IMR-90 (cell line): ENCODE measurements at regions not wholly inside any gene's neighbourhood (a gene's known extent, or its start where the extent isn't known, plus 50 kb on each side); places are given as distances from the start of the nearest gene placed in this dataset.

ENCODE experiments used
- ATAC-seq: fragments of 200-7000 bp; cut with Tn5 transposase; 2 replicates; pipeline ENCODE4 v1.9.1; 2020; ENCODE audit warnings: low read depth, mild to moderate bottlenecking, moderate library complexity
- BruUV-seq: library from RNA; stranded (reverse); fragments of 400-500 nt; replicated peaks from 2 replicates; lab custom pipeline; 2021; lab: Mats Ljungman, UMichigan
- CTCF ChIA-PET: fragments of 300-600 bp; formaldehyde crosslinking; extraction: SDS; loops from one replicate; lab custom pipeline; 2021; ENCODE audit warnings: antibody characterized with exemption; lab: Yijun Ruan, JAX
- POLR2A ChIA-PET: fragments of 300-600 bp; sonication (Branson Sonifier 250); formaldehyde crosslinking; loops from one replicate; lab custom pipeline; 2022; ENCODE audit warnings: antibody characterized with exemption; ENCODE audit not compliant: unreplicated experiment; lab: Charles Lee
- DNase-seq: peaks from one replicate; pipeline ENCODE4 v3.0.0; 2013
- H2AFZ ChIP-seq: replicated peaks from 2 replicates; pipeline ENCODE3; 2013; ENCODE audit warnings: low read length, mild to moderate bottlenecking; ENCODE audit not compliant: poor library complexity
- H2AK5ac ChIP-seq: 2 replicates; pipeline ENCODE4 v1.6.1; 2013; ENCODE audit warnings: low read depth, low read length, inconsistent platforms
- H2AK9ac ChIP-seq: replicated peaks from 2 replicates; pipeline ENCODE3; 2013; ENCODE audit warnings: mild to moderate bottlenecking, low read depth, low read length, moderate library complexity; ENCODE audit not compliant: poor library complexity
- H2BK120ac ChIP-seq: 2 replicates; pipeline ENCODE4 v1.6.1; 2013; ENCODE audit warnings: low read depth, low read length, inconsistent platforms
- H2BK15ac ChIP-seq: 3 replicates; pipeline ENCODE4 v1.6.1; 2013; ENCODE audit warnings: low read depth, low read length, inconsistent platforms
- H2BK20ac ChIP-seq: 2 replicates; pipeline ENCODE4 v1.6.1; 2013; ENCODE audit warnings: low read depth, mild to moderate bottlenecking, inconsistent platforms, low read length, moderate library complexity
- H2BK5ac ChIP-seq: 2 replicates; pipeline ENCODE4 v1.6.1; 2013; ENCODE audit warnings: mild to moderate bottlenecking, low read depth, low read length, inconsistent platforms; ENCODE audit not compliant: poor library complexity, severe bottlenecking
- H3K14ac ChIP-seq: replicated peaks from 2 replicates; pipeline ENCODE4 v1.6.1; 2013; ENCODE audit warnings: low read depth, low read length, inconsistent platforms
- H3K18ac ChIP-seq: 2 replicates; pipeline ENCODE4 v1.6.1; 2013; ENCODE audit warnings: low read depth, low read length, control low read depth
- H3K23ac ChIP-seq: 2 replicates; pipeline ENCODE4 v1.6.1; 2013; ENCODE audit warnings: low read depth, low read length, inconsistent platforms
- H3K27ac ChIP-seq: 2 replicates; pipeline ENCODE4 v1.5.1; 2013; ENCODE audit warnings: mild to moderate bottlenecking, control low read depth, low read length; ENCODE audit not compliant: insufficient read depth
- H3K27me3 ChIP-seq: 2 replicates; pipeline ENCODE4 v1.6.1; 2013; ENCODE audit warnings: low read length; ENCODE audit not compliant: control insufficient read depth, insufficient read depth
- H3K36me3 ChIP-seq: 2 replicates; pipeline ENCODE4 v1.6.1; 2013; ENCODE audit warnings: low read length, mixed read lengths; ENCODE audit not compliant: control insufficient read depth, insufficient read depth
- H3K4ac ChIP-seq: 2 replicates; pipeline ENCODE4 v1.6.1; 2013; ENCODE audit warnings: low read depth, low read length, inconsistent platforms
- H3K4me1 ChIP-seq: 2 replicates; pipeline ENCODE4 v1.6.1; 2013; ENCODE audit warnings: low read length, mixed read lengths; ENCODE audit not compliant: control insufficient read depth, insufficient read depth
- H3K4me2 ChIP-seq: 2 replicates; pipeline ENCODE4 v1.6.1; 2013; ENCODE audit warnings: low read depth, mild to moderate bottlenecking, control low read depth, low read length, moderate library complexity
- H3K4me3 ChIP-seq: 2 replicates; pipeline ENCODE4 v1.5.1; 2013; ENCODE audit warnings: low read depth, mild to moderate bottlenecking, control low read depth, low read length, moderate library complexity; ENCODE audit not compliant: insufficient read depth
- H3K56ac ChIP-seq: 2 replicates; pipeline ENCODE4 v1.6.1; 2013; ENCODE audit warnings: low read length, inconsistent platforms; ENCODE audit not compliant: insufficient read depth; ENCODE audit errors: extremely low read depth
- H3K79me1 ChIP-seq, 2 experiments: 2 replicates each; pipeline ENCODE4 v1.6.1; 2013; ENCODE audit warnings: low read length in 2 of 2, inconsistent platforms in 1 of 2, low read depth in 1 of 2
- H3K9ac ChIP-seq: 2 replicates; pipeline ENCODE4 v1.6.1; 2013; ENCODE audit warnings: low read depth, low read length, control low read depth
- H3K9me1 ChIP-seq: 2 replicates; pipeline ENCODE4 v1.6.1; 2013; ENCODE audit warnings: low read length, inconsistent platforms; ENCODE audit not compliant: insufficient read depth
- H3K9me3 ChIP-seq: 2 replicates; pipeline ENCODE4 v1.6.1; 2013; ENCODE audit warnings: low read length; ENCODE audit not compliant: control insufficient read depth, insufficient read depth
- H4K20me1 ChIP-seq: 2 replicates; pipeline ENCODE4 v1.6.1; 2013; ENCODE audit warnings: low read length, inconsistent platforms; ENCODE audit not compliant: insufficient read depth
- H4K5ac ChIP-seq: 2 replicates; pipeline ENCODE4 v1.6.1; 2013; ENCODE audit warnings: mild to moderate bottlenecking, low read depth, low read length, control low read depth
- H4K8ac ChIP-seq, 2 experiments: 2 replicates each; pipeline ENCODE4 v1.6.1; 2013; ENCODE audit warnings: low read depth in 2 of 2, low read length in 2 of 2, control low read depth in 1 of 2, inconsistent platforms in 1 of 2
- H4K91ac ChIP-seq: 2 replicates; pipeline ENCODE4 v1.6.1; 2013; ENCODE audit warnings: low read depth, low read length, inconsistent platforms; ENCODE audit not compliant: insufficient read depth
- CEBPB ChIP-seq: IDR thresholded peaks from 2 replicates; pipeline ENCODE4 v1.6.1; 2012; ENCODE audit warnings: low read depth, low read length, improper control_type of control experiment
- MXI1 ChIP-seq: IDR thresholded peaks from 2 replicates; pipeline ENCODE4 v1.6.1; 2012; ENCODE audit warnings: low read depth, mild to moderate bottlenecking, low read length, moderate library complexity, borderline replicate concordance
- POLR2A ChIP-seq: IDR thresholded peaks from 2 replicates; pipeline ENCODE4 v1.6.1; 2012; ENCODE audit warnings: mild to moderate bottlenecking, low read depth, low read length
- RFX5 ChIP-seq: IDR thresholded peaks from 2 replicates; pipeline ENCODE4 v1.8.0; 2012; ENCODE audit warnings: low read depth, mild to moderate bottlenecking, low read length, moderate library complexity
- WGBS, 2 experiments: methylation state at CpG; one replicate each; pipeline versions ENCODE4 v1.1.5 to v1.1.7; 2013; ENCODE audit warnings: missing lambda C conversion rate in 2 of 2; ENCODE audit not compliant: insufficient read length in 1 of 2; ENCODE audit errors: extremely low coverage in 2 of 2; 5-methylcytosine and 5-hydroxymethylcytosine counted together
- dilution Hi-C: fragments of 300-500 bp; cut with HindIII; formaldehyde crosslinking; loops from one replicate; pipeline ENCODE4 v1.14.3; 2018; ENCODE audit warnings: low sequenced_read_pairs; ENCODE audit not compliant: unreplicated experiment
- in situ Hi-C: fragments of 300-500 bp; cut with MboI; formaldehyde crosslinking; loops from 3 replicates; pipeline ENCODE4 v1.14.3; 2019; ENCODE audit warnings: low sequenced_read_pairs, inconsistent platforms, mixed read lengths
- intact Hi-C: fragments of 100-400 bp; cut with micrococcal nuclease; formaldehyde crosslinking; loops from 2 replicates; pipeline ENCODE4 v1.10.0; 2022
- TF ChIP-seq, protein P1 (sequence below): fragments of 150-350 bp; IDR thresholded peaks from 2 replicates; pipeline ENCODE4 v1.6.1; 2017; ENCODE audit warnings: mild to moderate bottlenecking, antibody characterized with exemption, low read length, low read depth
- TF ChIP-seq, protein P2 (sequence below): fragments of 150-350 bp; IDR thresholded peaks from 2 replicates; pipeline ENCODE4 v1.6.1; 2016; ENCODE audit warnings: low read depth, mild to moderate bottlenecking, low read length, moderate library complexity, borderline replicate concordance

DNA sequence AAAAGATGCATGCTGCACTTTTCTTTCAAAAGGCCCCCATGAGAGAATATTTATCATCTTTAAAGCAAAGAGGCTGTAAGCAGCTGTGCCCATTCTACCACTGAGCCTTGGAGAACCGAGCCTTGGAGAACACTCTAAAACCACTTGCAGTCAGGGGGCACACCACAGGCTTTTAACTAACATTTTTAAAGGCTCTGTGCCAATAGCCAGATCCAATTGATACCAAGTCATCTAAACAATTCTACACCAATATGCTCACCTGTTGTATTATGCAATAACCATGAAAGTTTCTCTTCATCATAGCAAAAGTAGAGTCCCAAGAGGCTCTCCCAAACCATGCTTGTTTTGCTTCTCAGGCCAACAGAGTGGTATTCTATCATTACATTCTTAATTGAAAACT is 1090.5 kb upstream of the SEMA6A start:
- no peak overlapping the region for H3K23ac ChIP-seq
- no peak overlapping the region for H2AK9ac ChIP-seq
- no peak overlapping the region for H3K9ac ChIP-seq
- no peak overlapping the region for H2BK20ac ChIP-seq
- H2BK120ac ChIP-seq = no peak overlapping the region
- no peaks in the 10 kb centered on the region for H3K27me3 ChIP-seq
- intact Hi-C loops (no loop called here), dilution Hi-C loops (no loop called here), in situ Hi-C loops (no loop called here)
- H3K4me2 ChIP-seq = no peak overlapping the region
- H3K56ac ChIP-seq = no peak overlapping the region
- H3K79me1 ChIP-seq = no peaks in the 10 kb centered on the region
- H3K18ac ChIP-seq = no peak overlapping the region
- ATAC-seq (no peak), DNase-seq (no peak)
- H4K20me1 ChIP-seq = no peaks in the 10 kb centered on the region
- H3K9me3 ChIP-seq = no peaks in the 10 kb centered on the region
- ChIA-PET CTCF (no interaction called here), POLR2A (no interaction called here)
- 80% methylated on average over 1 of the region's 1 CpG; no CpG with 5 or more reads in 1 of the 2 experiments for WGBS, 2 experiments
- no peak overlapping the region for H2AFZ ChIP-seq
- no peak overlapping the region for H2BK15ac ChIP-seq
- no peak overlapping the region for H3K4me3 ChIP-seq
- no peak overlapping the region for H2BK5ac ChIP-seq
- TF ChIP-seq MXI1 (no peak), RFX5 (no peak), CEBPB (0 out of 2 replicates have a peak, but pooled peaks have one; percentile 16), POLR2A (no peak)
- TF ChIP-seq, protein P1, sequence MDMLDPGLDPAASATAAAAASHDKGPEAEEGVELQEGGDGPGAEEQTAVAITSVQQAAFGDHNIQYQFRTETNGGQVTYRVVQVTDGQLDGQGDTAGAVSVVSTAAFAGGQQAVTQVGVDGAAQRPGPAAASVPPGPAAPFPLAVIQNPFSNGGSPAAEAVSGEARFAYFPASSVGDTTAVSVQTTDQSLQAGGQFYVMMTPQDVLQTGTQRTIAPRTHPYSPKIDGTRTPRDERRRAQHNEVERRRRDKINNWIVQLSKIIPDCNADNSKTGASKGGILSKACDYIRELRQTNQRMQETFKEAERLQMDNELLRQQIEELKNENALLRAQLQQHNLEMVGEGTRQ = no peak
- TF ChIP-seq, protein P2, sequence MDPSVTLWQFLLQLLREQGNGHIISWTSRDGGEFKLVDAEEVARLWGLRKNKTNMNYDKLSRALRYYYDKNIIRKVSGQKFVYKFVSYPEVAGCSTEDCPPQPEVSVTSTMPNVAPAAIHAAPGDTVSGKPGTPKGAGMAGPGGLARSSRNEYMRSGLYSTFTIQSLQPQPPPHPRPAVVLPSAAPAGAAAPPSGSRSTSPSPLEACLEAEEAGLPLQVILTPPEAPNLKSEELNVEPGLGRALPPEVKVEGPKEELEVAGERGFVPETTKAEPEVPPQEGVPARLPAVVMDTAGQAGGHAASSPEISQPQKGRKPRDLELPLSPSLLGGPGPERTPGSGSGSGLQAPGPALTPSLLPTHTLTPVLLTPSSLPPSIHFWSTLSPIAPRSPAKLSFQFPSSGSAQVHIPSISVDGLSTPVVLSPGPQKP = no peak
- BruUV-seq = no TSS peak
- H4K91ac ChIP-seq = no peak overlapping the region
- H3K4ac ChIP-seq = no peak overlapping the region
- no peaks in the 10 kb centered on the region for H3K36me3 ChIP-seq
- no peak overlapping the region for H2AK5ac ChIP-seq
- H3K4me1 ChIP-seq = no peaks in the 10 kb centered on the region
- H3K27ac ChIP-seq = no peak overlapping the region
- H3K9me1 ChIP-seq = no peaks in the 10 kb centered on the region
- H3K14ac ChIP-seq = no peak overlapping the region
- H4K8ac ChIP-seq = no peak overlapping the region
- no peak overlapping the region for H4K5ac ChIP-seq
